NCI-H82 treated with DMSO at 0.1 percent for 48 hours (cell line): ENCODE measurements at regions not wholly inside any gene's neighbourhood (a gene's known extent, or its start where the extent isn't known, plus 50 kb on each side); places are given as distances from the start of the nearest gene placed in this dataset.

ENCODE experiments used
- DNase-seq: peaks from one replicate; lab custom pipeline; 2025; ENCODE audit not compliant: unreplicated experiment; lab: John Stamatoyannopoulos, UW

GRCh38 chr6:167442245-167442644 lies 117.4 kb downstream of the TTLL2 start:
- DNase-seq: no peak

GRCh38 chr6:167442796-167443680 lies 118.2 kb downstream of the TTLL2 start:
- DNase-seq: no peak

- no peak for DNase-seq
Observed at GRCh38 chr6:167444602-167445346, 119.9 kb downstream of the TTLL2 start.

- no peak for DNase-seq
Observed at GRCh38 chr6:167445568-167445967, 120.7 kb downstream of the TTLL2 start.

- DNase-seq: no peak
Observed at GRCh38 chr6:167446046-167446445, 121.2 kb downstream of the TTLL2 start.

GRCh38 chr6:167446971-167447370 lies 122.1 kb downstream of the TTLL2 start:
- DNase-seq: no peak

GRCh38 chr6:167448378-167448777 lies 123.5 kb downstream of the TTLL2 start:
- no peak for DNase-seq

- DNase-seq: no peak
Observed at GRCh38 chr6:167449094-167449861, 124.4 kb downstream of the TTLL2 start.

- DNase-seq: no peak
Observed at GRCh38 chr6:167450626-167451025, 125.7 kb downstream of the TTLL2 start.

- no peak for DNase-seq
Observed at GRCh38 chr6:167452338-167453081, 127.6 kb downstream of the TTLL2 start.

- DNase-seq: no peak
Observed at GRCh38 chr6:167453082-167453446, 128.2 kb downstream of the TTLL2 start.

- DNase-seq: no peak
Observed at GRCh38 chr6:167454003-167454402, 129.1 kb downstream of the TTLL2 start.

GRCh38 chr6:167455371-167455770 lies 130.5 kb downstream of the TTLL2 start:
- no peak for DNase-seq

- no peak for DNase-seq
Observed at GRCh38 chr6:167462514-167463312, 137.8 kb downstream of the TTLL2 start.

- no peak for DNase-seq
Observed at GRCh38 chr6:167464177-167464576, 139.3 kb downstream of the TTLL2 start.

GRCh38 chr6:167465482-167465881 lies 140.6 kb downstream of the TTLL2 start:
- no peak for DNase-seq

- no peak for DNase-seq
Observed at GRCh38 chr6:167467282-167467681, 142.4 kb downstream of the TTLL2 start.

- DNase-seq: no peak
Observed at GRCh38 chr6:167467793-167468431, 143.0 kb downstream of the TTLL2 start.

GRCh38 chr6:167469101-167469500 lies 144.2 kb downstream of the TTLL2 start:
- no peak for DNase-seq

- DNase-seq: no peak
Observed at GRCh38 chr6:167469672-167470071, 144.8 kb downstream of the TTLL2 start.
